MM.1S (cell line): ENCODE measurements at regions not wholly inside any gene's neighbourhood (a gene's known extent, or its start where the extent isn't known, plus 50 kb on each side); places are given as distances from the start of the nearest gene placed in this dataset.

Source experiments
- CTCF ChIP-seq: fragments of 300-600 bp; sonication (generic); IDR thresholded peaks from 2 replicates; pipeline ENCODE4 v1.5.1; 2016; ENCODE audit warnings: antibody characterized with exemption, low read length, mixed read lengths
- EZH2 ChIP-seq: fragments of 300-600 bp; sonication (generic); optimal IDR thresholded peaks from 2 replicates; pipeline ENCODE3; 2017; ENCODE audit warnings: low read depth, mild to moderate bottlenecking, antibody characterized with exemption, low read length, mixed read lengths

- TF ChIP-seq CTCF: no peak
- TF ChIP-seq EZH2: no peak
Measured at GRCh38 chr6:56753811-56754210, 111.1 kb upstream of the DST start.
